ENCODE measurements at regions not wholly inside any gene's neighbourhood (a gene's known extent, or its start where the extent isn't known, plus 50 kb on each side); places are given as distances from the start of the nearest gene placed in this dataset.

DNA sequence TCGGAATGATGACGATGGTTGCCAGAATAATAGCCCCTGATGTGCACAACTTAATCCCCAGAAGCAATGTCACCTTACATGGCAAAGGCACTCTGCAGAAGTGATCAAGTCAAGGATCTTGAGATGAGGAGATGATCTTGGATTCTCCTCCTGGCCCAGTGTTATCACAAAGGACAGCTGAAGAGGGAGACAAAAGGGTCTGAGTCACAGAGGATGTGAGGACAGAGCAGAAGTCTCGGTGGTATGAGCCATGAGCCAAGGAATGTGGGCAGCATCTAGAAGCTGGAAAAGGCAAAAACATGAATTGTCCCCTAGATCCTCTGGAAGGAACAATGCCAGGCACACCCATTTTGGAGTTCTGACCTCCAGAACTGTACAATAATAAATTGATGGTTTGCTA, 358.5 kb downstream of the MYCN start:
- DNase-seq (ENCODE audit: low read depth), result no peak
- H3K4me3 ChIP-seq (ENCODE audit: low read length), result no peak overlapping the region
- TF ChIP-seq, protein P1, sequence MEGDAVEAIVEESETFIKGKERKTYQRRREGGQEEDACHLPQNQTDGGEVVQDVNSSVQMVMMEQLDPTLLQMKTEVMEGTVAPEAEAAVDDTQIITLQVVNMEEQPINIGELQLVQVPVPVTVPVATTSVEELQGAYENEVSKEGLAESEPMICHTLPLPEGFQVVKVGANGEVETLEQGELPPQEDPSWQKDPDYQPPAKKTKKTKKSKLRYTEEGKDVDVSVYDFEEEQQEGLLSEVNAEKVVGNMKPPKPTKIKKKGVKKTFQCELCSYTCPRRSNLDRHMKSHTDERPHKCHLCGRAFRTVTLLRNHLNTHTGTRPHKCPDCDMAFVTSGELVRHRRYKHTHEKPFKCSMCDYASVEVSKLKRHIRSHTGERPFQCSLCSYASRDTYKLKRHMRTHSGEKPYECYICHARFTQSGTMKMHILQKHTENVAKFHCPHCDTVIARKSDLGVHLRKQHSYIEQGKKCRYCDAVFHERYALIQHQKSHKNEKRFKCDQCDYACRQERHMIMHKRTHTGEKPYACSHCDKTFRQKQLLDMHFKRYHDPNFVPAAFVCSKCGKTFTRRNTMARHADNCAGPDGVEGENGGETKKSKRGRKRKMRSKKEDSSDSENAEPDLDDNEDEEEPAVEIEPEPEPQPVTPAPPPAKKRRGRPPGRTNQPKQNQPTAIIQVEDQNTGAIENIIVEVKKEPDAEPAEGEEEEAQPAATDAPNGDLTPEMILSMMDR (IDR thresholded peaks at IDR 0.05; ENCODE audit: insufficient read depth, low read depth, low read length, missing control alignments), result no peak

DNA sequence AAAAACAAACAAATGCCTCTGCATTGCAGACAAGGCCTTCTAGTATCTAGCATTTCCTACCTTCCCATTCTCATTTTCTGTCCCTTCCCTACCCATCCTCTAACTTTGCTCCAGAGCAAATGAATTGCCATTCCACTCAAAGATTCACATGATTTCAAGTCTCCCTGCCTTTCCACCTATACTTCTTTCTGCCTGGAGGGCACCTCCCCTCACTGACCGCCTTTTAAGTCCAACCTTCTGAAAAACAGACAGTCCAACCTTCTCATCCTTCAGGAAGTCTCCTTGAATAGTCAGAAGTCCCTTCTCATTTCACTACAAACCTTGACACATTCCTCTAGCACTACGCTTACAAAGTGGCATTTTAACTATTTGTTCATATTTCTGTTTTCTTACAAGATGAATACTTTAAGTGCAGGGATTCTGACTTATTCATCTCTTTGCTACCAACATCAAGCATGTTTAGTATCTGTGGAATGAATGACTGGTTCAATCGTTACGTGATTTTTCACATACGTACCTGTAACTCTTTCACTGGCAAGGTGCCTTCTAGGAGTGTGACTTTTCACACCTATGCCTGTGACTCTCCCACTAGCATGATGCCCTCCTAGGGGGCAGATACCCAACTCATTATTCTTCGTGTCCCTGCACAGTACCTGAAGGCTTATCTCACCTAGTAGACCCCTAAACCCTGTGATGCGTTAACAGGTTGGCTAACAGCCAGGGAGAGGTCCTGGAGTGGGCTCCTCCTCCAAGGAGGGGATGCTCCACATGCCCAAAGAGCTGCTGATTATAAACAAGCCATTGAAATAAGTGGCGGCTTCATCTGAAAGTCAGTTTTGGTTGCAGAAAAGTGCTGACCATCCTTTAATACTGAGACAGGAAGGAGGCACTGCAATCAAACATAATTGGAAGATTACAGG, 356.2 kb downstream of the MYCN start:
- TF ChIP-seq, protein P1 (IDR thresholded peaks at IDR 0.05; ENCODE audit: insufficient read depth, low read depth, low read length, missing control alignments), result no peak
- no peak for DNase-seq (ENCODE audit: low read depth)
- H3K4me3 ChIP-seq (ENCODE audit: low read length), result no peak overlapping the region

DNA sequence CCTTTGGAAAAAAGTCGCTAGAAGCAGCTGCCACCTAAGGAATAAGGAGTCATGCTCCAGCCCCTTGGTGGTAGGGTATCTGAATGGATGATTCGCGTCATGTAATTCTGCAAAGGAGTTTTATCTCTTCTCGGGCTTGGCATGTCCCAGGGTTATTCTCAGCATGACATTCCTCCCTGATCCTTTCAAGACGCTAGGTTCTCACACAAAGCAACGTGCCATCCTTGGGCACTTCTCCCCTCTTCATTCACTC, 355.6 kb downstream of the MYCN start:
- TF ChIP-seq, protein P1 (IDR thresholded peaks at IDR 0.05; ENCODE audit: insufficient read depth, low read depth, low read length, missing control alignments), result no peak
- DNase-seq (ENCODE audit: low read depth), result no peak
- H3K4me3 ChIP-seq (ENCODE audit: low read length), result no peak overlapping the region

DNA sequence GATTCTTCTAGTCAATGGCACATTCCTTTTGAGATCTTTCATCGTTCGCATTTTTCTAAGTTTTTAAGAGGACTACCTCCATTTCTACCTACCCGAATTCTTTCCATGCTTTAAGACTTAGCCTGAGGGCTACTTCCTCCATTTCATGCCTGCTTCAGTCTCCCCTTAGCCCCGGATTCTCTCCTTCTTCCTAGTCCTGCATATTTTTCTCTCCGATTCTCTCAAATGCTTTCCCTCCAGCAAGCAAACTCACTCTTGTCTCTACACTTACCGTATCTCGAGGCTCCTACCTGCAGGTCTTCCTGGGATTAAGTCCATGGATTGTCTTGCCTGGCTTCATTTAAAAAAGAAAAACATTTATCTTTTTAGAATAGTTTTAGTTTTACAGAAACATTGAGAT, 354.4 kb downstream of the MYCN start:
- H3K4me3 ChIP-seq (ENCODE audit: low read length), result no peak overlapping the region
- TF ChIP-seq, protein P1 (IDR thresholded peaks at IDR 0.05; ENCODE audit: insufficient read depth, low read depth, low read length, missing control alignments), result no peak
- DNase-seq (ENCODE audit: low read depth), result no peak

- TF ChIP-seq, protein P1 (IDR thresholded peaks at IDR 0.05; ENCODE audit: insufficient read depth, low read depth, low read length, missing control alignments), result no peak
- DNase-seq (ENCODE audit: low read depth), result no peak
- H3K4me3 ChIP-seq (ENCODE audit: low read length), result no peak overlapping the region
Observed at GRCh38 chr2:16293871-16294270, 353.5 kb downstream of the MYCN start.

GRCh38 chr2:16293398-16293797, 353.0 kb downstream of the MYCN start:
- TF ChIP-seq, protein P1 (IDR thresholded peaks at IDR 0.05; ENCODE audit: insufficient read depth, low read depth, low read length, missing control alignments), result no peak
- no peak for DNase-seq (ENCODE audit: low read depth)

More at GRCh38 chr2:16293398-16293797, 353.0 kb downstream of the MYCN start:
- H3K4me3 ChIP-seq (ENCODE audit: low read length), result no peak overlapping the region

All from epithelial cell of esophagus (primary cell).